GM23338 (cell line): ENCODE measurements at regions not wholly inside any gene's neighbourhood (a gene's known extent, or its start where the extent isn't known, plus 50 kb on each side); places are given as distances from the start of the nearest gene placed in this dataset.

Experiments used
- CTCF ChIP-seq, 2 experiments: fragments of 200-600 bp in 1 of 2; sonication (generic) in 1 of 2; conservative IDR thresholded peaks; 2 replicates each; pipeline versions ENCODE4 v1.5.1 to v1.6.1; 2016 to 2017; ENCODE audit warnings: antibody characterized with exemption in 2 of 2, low read depth in 2 of 2, mild to moderate bottlenecking in 2 of 2, moderate library complexity in 1 of 2
- ETS1 ChIP-seq: IDR thresholded peaks from 2 replicates; pipeline ENCODE4 v1.6.1; 2016; ENCODE audit warnings: antibody characterized with exemption
- EZH2 ChIP-seq: fragments of 200-600 bp; sonication (generic); IDR thresholded peaks from one replicate; pipeline ENCODE4 v1.8.0; 2017; ENCODE audit warnings: antibody characterized with exemption, mild to moderate bottlenecking, low read depth; ENCODE audit not compliant: unreplicated experiment
- EZH2phosphoT487 ChIP-seq: fragments of 200-600 bp; sonication (generic); IDR thresholded peaks from one replicate; pipeline ENCODE4 v1.8.1; 2018; ENCODE audit warnings: antibody characterized with exemption; ENCODE audit not compliant: unreplicated experiment
- POLR2AphosphoS5 ChIP-seq: IDR thresholded peaks from 2 replicates; pipeline ENCODE4 v1.6.1; 2016; ENCODE audit warnings: antibody characterized with exemption, low read depth
- REST ChIP-seq: IDR thresholded peaks from one replicate; pipeline ENCODE4 v1.6.1; 2018; ENCODE audit warnings: antibody characterized with exemption; ENCODE audit not compliant: unreplicated experiment
- STAT1 ChIP-seq: IDR thresholded peaks from one replicate; pipeline ENCODE4 v1.6.1; 2016; ENCODE audit warnings: antibody characterized with exemption; ENCODE audit not compliant: unreplicated experiment
- ZNF114 ChIP-seq: fragments of 250-450 bp; sonication (Bioruptor Pico); IDR thresholded peaks from 2 replicates; pipeline ENCODE4 v1.5.0; 2020; ENCODE audit warnings: mild to moderate bottlenecking, moderate library complexity

- TF ChIP-seq CTCF (conservative IDR thresholded peaks at IDR 0.05; ENCODE audit: low read depth in 2 of 2) (no peak), EZH2phosphoT487 (no peak), REST (no peak), STAT1 (no peak), POLR2AphosphoS5 (no peak), EZH2 (no peak), ETS1 (no peak), ZNF114 (no peak)
Observed at GRCh38 chr4:108493596-108493931, 126.8 kb upstream of the RPL34 start.
